Right lobe of liver (tissue), 6 donors: ENCODE measurements at regions not wholly inside any gene's neighbourhood (a gene's known extent, or its start where the extent isn't known, plus 50 kb on each side); places are given as distances from the start of the nearest gene placed in this dataset.
"Not testable (repeated sequence)": the region's sequence is repeated elsewhere in the genome, so short reads cannot be mapped to it uniquely, and the experiment has no call there.

Source experiments
- ATAC-seq, 4 donors: fragments of 200-7000 bp; cut with Tn5 transposase; one replicate each; pipeline ENCODE4 v1.9.1; 2020; ENCODE audit warnings: mild to moderate bottlenecking in 4 of 4, moderate library complexity in 4 of 4
- DNase-seq, 3 donors: peaks; one replicate each; pipeline ENCODE4 v3.0.0-alpha.2; 2020
- H3K27ac ChIP-seq, 3 donors: fragments of 200-600 bp; one replicate each; pipeline ENCODE4 v1.8.0; 2022
- H3K27me3 ChIP-seq, 2 donors: fragments of 200-600 bp; one replicate each; pipeline ENCODE4 v1.8.0; 2022
- H3K36me3 ChIP-seq, 4 donors: fragments of 200-600 bp; sonication (generic) in 1 of 4; one replicate each; pipeline versions ENCODE4 v1.5.1 to v1.8.0; 2017 to 2022; ENCODE audit warnings: control low read depth in 1 of 4
- H3K4me1 ChIP-seq, 4 donors: fragments of 200-600 bp; sonication (generic) in 1 of 4; one replicate each; pipeline versions ENCODE4 v1.5.1 to v1.8.0; 2017 to 2022; ENCODE audit warnings: control low read depth in 1 of 4
- H3K4me3 ChIP-seq, 3 donors: fragments of 200-600 bp; one replicate each; pipeline ENCODE4 v1.8.0; 2022
- H3K9me3 ChIP-seq, 4 donors: fragments of 200-600 bp; sonication (generic) in 1 of 4; one replicate each; pipeline versions ENCODE4 v1.5.1 to v1.8.0; 2017 to 2022; ENCODE audit warnings: control low read depth in 1 of 4
- POLR2A ChIP-seq: fragments of 450-650 bp; IDR thresholded peaks from one replicate; pipeline ENCODE4 v1.6.1; 2017; ENCODE audit warnings: antibody characterized with exemption, mild to moderate bottlenecking
- WGBS: methylation state at CpG from one replicate; pipeline ENCODE4 v1.1.6; 2018; ENCODE audit warnings: low coverage, low lambda C conversion rate; ENCODE audit not compliant: insufficient coverage; ENCODE audit errors: missing lambda C conversion rate; 5-methylcytosine and 5-hydroxymethylcytosine counted together
- intact Hi-C, 2 donors: fragments of 100-400 bp; cut with DNase I; formaldehyde crosslinking; loops; one replicate each; pipeline versions ENCODE4 v1.11.2 to v1.14.1; 2022
- TF ChIP-seq, protein P1 (sequence below), 4 donors: fragments of 200-600 bp in 3 of 4; fragments of 450-650 bp in 1 of 4; IDR thresholded peaks; one replicate each; pipeline versions ENCODE4 v1.5.1 to v1.8.0; 2016 to 2022; ENCODE audit warnings: antibody characterized with exemption in 4 of 4, mild to moderate bottlenecking in 2 of 4
- donor health status: DM: no; HTN: yes; CAD: no.
- donor health status: DM: no; HTN: no; CAD: no.
- donor health status: DM: no; HTN: no; CAD: no.
- donor health status: DM: no; HTN: yes; CAD: no.
- donor health status: DM: no; HTN: yes; CAD: no.

DNA sequence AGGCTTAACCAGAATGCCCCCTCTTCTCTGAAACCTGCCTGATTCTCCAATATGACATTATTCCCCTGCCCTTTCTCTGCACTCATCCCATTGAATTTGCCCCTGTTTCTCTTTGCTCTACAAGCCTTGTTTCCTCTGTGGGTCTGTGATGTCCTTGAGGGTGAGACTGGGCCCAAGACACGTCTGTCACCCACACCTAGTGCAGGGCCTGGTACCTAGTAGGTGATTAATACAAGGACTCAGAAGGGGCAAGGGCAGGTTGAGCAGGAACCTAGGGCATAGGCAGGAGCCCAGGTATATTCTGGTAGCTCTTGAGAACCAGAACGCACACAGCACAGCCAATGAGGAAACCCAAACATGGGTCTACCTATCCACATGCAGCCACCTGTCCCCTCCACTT, 81.9 kb upstream of the HMGXB4 start:
- no peaks in the 10 kb centered on the region for H3K36me3 ChIP-seq
- 25% methylated on average over 2 of the region's 2 CpGs for WGBS
- DNase-seq, result no peak

GRCh38 chr22:35177811-35178210, 79.5 kb upstream of the HMGXB4 start:
- H3K36me3 ChIP-seq, result no peaks in the 10 kb centered on the region
- DNase-seq (no peak), ATAC-seq (no peak)
- no peaks in the 10 kb centered on the region for H3K27me3 ChIP-seq
- intact Hi-C loops, result no loop called here
- no peak for TF ChIP-seq POLR2A
- TF ChIP-seq, protein P1, sequence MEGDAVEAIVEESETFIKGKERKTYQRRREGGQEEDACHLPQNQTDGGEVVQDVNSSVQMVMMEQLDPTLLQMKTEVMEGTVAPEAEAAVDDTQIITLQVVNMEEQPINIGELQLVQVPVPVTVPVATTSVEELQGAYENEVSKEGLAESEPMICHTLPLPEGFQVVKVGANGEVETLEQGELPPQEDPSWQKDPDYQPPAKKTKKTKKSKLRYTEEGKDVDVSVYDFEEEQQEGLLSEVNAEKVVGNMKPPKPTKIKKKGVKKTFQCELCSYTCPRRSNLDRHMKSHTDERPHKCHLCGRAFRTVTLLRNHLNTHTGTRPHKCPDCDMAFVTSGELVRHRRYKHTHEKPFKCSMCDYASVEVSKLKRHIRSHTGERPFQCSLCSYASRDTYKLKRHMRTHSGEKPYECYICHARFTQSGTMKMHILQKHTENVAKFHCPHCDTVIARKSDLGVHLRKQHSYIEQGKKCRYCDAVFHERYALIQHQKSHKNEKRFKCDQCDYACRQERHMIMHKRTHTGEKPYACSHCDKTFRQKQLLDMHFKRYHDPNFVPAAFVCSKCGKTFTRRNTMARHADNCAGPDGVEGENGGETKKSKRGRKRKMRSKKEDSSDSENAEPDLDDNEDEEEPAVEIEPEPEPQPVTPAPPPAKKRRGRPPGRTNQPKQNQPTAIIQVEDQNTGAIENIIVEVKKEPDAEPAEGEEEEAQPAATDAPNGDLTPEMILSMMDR (IDR thresholded peaks at IDR 0.05), result no peak
- no peak overlapping the region for H3K4me3 ChIP-seq
- no peak overlapping the region for H3K27ac ChIP-seq
- WGBS, result 80% methylated on average over 1 of the region's 2 CpGs
- no peaks in the 10 kb centered on the region for H3K9me3 ChIP-seq
- H3K4me1 ChIP-seq, result no peaks in the 10 kb centered on the region

More for the DNA sequence above, 81.9 kb upstream of the HMGXB4 start:
- no peaks in the 10 kb centered on the region for H3K9me3 ChIP-seq
- no peak for TF ChIP-seq POLR2A
- TF ChIP-seq, protein P1 (IDR thresholded peaks at IDR 0.05), result no peak
- no peak overlapping the region for H3K27ac ChIP-seq
- H3K4me1 ChIP-seq, result no peaks in the 10 kb centered on the region
- ATAC-seq, result no peak
- no peak overlapping the region for H3K4me3 ChIP-seq
- no peaks in the 10 kb centered on the region for H3K27me3 ChIP-seq
- intact Hi-C loops, result no loop called here

DNA sequence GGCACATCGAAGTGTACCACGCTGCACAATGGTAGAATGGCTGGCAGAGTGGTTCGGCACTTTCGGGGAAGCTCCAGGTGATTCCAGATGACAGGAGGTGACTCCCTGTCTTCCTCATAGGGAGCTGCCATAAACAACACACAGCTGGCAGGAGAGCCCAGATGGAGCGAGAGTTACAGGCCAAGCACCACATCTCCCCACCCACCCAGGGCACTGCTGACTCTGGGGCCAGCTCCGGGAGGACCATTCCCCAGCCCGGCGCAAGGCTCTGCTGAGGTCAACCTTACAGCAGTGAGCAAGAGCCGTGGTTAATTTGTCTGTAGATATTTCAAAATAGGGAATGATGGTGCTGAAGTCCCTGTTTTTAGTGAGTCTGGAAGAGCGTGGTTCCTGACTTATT, 78.8 kb upstream of the HMGXB4 start:
- TF ChIP-seq, protein P1 (IDR thresholded peaks at IDR 0.05), result no peak
- no peak for TF ChIP-seq POLR2A

DNA sequence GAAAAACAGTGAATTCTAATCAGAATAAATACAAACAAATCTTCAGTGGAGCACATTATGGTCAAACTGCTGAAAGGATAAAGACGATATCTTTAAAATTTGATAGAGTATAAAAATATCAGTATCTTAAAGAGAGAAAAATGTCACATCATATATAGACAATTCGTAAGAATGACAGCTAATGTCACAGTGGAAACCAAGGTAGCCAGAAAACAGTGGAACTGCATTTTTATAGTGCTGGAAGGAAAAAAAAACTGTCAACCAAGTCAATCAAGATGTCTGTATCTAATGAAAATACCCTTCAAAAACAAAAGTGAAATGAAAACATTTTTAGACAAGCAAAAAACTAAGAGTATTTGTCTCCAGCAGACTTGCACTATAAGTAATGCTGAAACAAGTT, 73.4 kb upstream of the HMGXB4 start:
- Histone ChIP-seq H3K4me3 (no peak overlapping the region), H3K4me1 (no peaks in the 10 kb centered on the region), H3K9me3 (no peaks in the 10 kb centered on the region), H3K36me3 (no peaks in the 10 kb centered on the region), H3K27me3 (no peaks in the 10 kb centered on the region), H3K27ac (no peak overlapping the region)
- no peak for ATAC-seq
- TF ChIP-seq, protein P1 (IDR thresholded peaks at IDR 0.05), result no peak
- no peak for TF ChIP-seq POLR2A
- DNase-seq, result no peak
- intact Hi-C loops, result no loop called here
- 36% methylated on average over 2 of the region's 2 CpGs for WGBS

More for the DNA sequence above, 78.8 kb upstream of the HMGXB4 start:
- H3K9me3 ChIP-seq, result no peaks in the 10 kb centered on the region
- no peaks in the 10 kb centered on the region for H3K4me1 ChIP-seq
- intact Hi-C loops, result no loop called here
- 63% methylated on average over 2 of the region's 10 CpGs for WGBS
- H3K27me3 ChIP-seq, result no peaks in the 10 kb centered on the region
- H3K4me3 ChIP-seq, result no peak overlapping the region
- ATAC-seq (no peak), DNase-seq (no peak)
- H3K36me3 ChIP-seq, result no peaks in the 10 kb centered on the region
- no peak overlapping the region for H3K27ac ChIP-seq

GRCh38 chr22:35186492-35186891, 70.8 kb upstream of the HMGXB4 start:
- Histone ChIP-seq H3K4me3 (no peak overlapping the region), H3K27ac (no peak overlapping the region), H3K36me3 (no peaks in the 10 kb centered on the region), H3K4me1 (no peaks in the 10 kb centered on the region), H3K9me3 (no peaks in the 10 kb centered on the region), H3K27me3 (no peaks in the 10 kb centered on the region)
- ATAC-seq, result no peak
- 33% methylated on average over 1 of the region's 1 CpG for WGBS
- intact Hi-C loops, result no loop called here
- no peak for TF ChIP-seq POLR2A
- TF ChIP-seq, protein P1 (IDR thresholded peaks at IDR 0.05), result no peak
- DNase-seq, result no peak

DNA sequence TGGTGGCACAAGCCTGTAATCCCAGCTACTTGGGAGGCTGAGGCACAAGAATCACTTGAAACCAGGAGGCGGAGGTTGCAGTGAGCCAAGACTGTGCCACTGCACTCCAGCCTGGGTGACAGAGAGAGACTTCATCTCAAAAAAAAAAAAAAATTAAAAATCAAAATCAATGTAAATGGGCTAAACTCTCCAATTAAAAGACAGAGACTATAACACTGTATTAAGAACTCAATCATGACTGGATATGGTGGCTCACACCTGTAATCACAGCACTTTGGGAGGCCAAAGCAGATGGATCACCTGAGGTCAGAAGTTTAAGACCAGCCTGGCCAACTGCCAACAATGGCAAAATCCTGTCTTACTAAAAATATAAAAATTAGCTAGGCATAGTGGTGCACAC, 68.4 kb upstream of the HMGXB4 start:
- H3K27ac ChIP-seq, DNase-seq, ATAC-seq, H3K9me3 ChIP-seq, H3K36me3 ChIP-seq, H3K27me3 ChIP-seq, H3K4me3 ChIP-seq, intact Hi-C loops, H3K4me1 ChIP-seq: not testable (repeated sequence)
- 60% methylated on average over 1 of the region's 1 CpG for WGBS
